NCI-H226 (cell line): ENCODE measurements at regions not wholly inside any gene's neighbourhood (a gene's known extent, or its start where the extent isn't known, plus 50 kb on each side); places are given as distances from the start of the nearest gene placed in this dataset.
"Not testable (repeated sequence)": the region's sequence is repeated elsewhere in the genome, so short reads cannot be mapped to it uniquely, and the experiment has no call there.

Source experiments
- DNase-seq: peaks from one replicate; pipeline ENCODE4 v3.0.0-alpha.2; 2015

GRCh38 chr5:91448079-91448478, 65.0 kb upstream of the ARRDC3 start:
- DNase-seq: not testable (repeated sequence)

GRCh38 chr5:91446880-91447279, 63.8 kb upstream of the ARRDC3 start:
- not testable (repeated sequence) for DNase-seq

- DNase-seq: no peak
Observed at GRCh38 chr5:91443761-91444467, 60.8 kb upstream of the ARRDC3 start.

GRCh38 chr5:91443023-91443422, 59.9 kb upstream of the ARRDC3 start:
- DNase-seq: peak; percentile 60

- no peak for DNase-seq
Observed at GRCh38 chr5:91441082-91441481, 58.0 kb upstream of the ARRDC3 start.

GRCh38 chr5:91438871-91439270, 55.8 kb upstream of the ARRDC3 start:
- DNase-seq: no peak

GRCh38 chr5:91436241-91436640, 53.1 kb upstream of the ARRDC3 start:
- no peak for DNase-seq

- DNase-seq: no peak
Observed at GRCh38 chr5:91434348-91434747, 51.2 kb upstream of the ARRDC3 start.

- no peak for DNase-seq
Observed at GRCh38 chr5:91433861-91434260, 50.7 kb upstream of the ARRDC3 start.
